Erythroblast (primary cell): ENCODE measurements at regions not wholly inside any gene's neighbourhood (a gene's known extent, or its start where the extent isn't known, plus 50 kb on each side); places are given as distances from the start of the nearest gene placed in this dataset.

Source experiments
- GATA1 ChIP-seq: IDR thresholded peaks from 2 replicates; pipeline ENCODE4 v1.6.1; 2011; ENCODE audit warnings: low read depth, mild to moderate bottlenecking, control low read depth, low read length, moderate library complexity
- POLR2A ChIP-seq: IDR thresholded peaks from 2 replicates; pipeline ENCODE4 v1.6.1; 2011; ENCODE audit warnings: mild to moderate bottlenecking, low read length

DNA sequence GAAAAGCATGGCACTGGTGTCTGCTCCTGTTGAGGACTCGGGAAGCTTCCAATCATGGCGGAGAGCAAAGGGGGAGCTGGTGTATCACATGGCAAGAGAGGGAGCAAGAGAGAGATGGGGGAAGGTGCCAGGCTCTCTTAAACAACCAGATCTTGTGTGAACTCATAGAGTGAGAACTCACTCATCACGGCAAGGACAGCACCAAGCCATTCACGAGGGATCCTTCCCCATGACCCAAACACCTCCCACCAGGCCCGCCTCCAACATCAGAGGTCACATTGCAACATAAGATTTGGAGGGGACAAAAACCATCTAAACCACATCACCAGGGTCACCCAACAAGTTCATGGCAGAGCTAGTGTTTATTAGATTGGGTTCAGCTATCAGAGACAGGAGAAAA, 218.7 kb upstream of the BCOR start:
- TF ChIP-seq POLR2A (no peak), GATA1 (no peak)
